GM12873 (cell line): ENCODE measurements at regions not wholly inside any gene's neighbourhood (a gene's known extent, or its start where the extent isn't known, plus 50 kb on each side); places are given as distances from the start of the nearest gene placed in this dataset.

Experiments
- CTCF ChIP-seq: IDR thresholded peaks from 2 replicates; pipeline ENCODE4 v1.5.1; 2012; ENCODE audit warnings: low read depth, mild to moderate bottlenecking, moderate library complexity, low read length, control low read depth; ENCODE audit not compliant: insufficient read depth; ENCODE audit errors: missing control alignments

GRCh38 chr2:5190023-5190422 is 502.2 kb upstream of the SOX11 start:
- TF ChIP-seq CTCF = no peak

GRCh38 chr2:5195636-5196035 is 496.5 kb upstream of the SOX11 start:
- TF ChIP-seq CTCF = no peak

DNA sequence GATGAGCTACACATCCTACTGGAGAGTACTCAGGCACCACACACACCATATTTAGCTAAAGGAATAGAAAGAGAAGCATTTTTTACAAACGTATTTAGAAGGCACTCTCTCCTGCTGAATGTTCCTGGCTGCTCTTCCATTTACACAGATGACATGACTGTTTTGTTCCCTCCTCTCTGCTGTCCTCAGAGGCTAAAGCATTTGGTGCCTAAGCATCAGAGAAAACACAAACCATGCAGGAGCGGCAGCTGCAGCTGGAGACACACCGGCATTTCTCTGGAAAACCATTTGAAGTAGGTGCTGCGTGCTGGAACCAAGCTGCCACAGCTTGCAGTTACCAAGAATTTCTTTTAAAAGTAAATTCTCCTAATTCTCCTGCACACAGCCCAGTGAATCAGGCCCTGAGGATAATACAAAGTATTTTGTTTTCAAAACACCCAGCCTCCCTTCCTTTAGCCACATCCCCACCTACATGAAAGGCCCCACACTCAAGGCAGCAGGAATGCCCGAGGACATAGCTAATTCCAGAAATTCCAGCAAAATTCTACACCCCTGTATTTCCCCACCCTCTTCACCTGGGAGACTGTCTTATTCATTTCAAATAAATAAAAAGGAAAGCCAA is 488.9 kb upstream of the SOX11 start:
- no peak for TF ChIP-seq CTCF

- no peak for TF ChIP-seq CTCF
Measured at GRCh38 chr2:5215989-5216607, 476.1 kb upstream of the SOX11 start.

DNA sequence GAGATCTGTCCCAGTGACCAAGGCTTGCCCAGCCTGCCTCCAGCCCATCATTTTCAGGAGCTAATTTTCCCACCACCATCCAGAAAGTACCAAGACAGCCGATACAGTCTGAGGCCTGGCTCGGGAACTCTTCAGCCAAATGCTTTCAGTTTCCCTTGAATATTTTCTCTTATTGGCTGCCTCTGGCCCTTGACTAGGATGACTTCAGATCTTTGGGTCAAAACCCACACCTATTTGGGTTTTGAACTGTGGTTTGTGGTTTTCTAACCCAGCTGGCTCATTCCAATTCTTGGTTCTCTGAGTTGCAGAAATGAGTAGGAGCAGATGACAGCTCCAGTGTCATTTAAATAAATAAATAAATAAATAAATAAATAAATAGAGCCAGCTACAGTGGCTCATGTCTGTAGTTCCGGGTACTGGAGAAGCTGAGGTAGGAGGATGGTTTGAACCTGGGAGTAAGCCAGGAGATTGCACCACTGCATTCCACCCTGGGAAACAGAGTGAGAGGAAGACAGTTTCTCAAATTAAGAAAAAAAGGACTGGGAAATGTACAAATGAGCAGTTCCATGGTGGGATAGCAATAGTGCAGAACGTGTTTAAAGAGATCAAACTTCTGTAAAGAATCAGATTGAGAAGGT is 465.0 kb upstream of the SOX11 start:
- TF ChIP-seq CTCF = no peak

DNA sequence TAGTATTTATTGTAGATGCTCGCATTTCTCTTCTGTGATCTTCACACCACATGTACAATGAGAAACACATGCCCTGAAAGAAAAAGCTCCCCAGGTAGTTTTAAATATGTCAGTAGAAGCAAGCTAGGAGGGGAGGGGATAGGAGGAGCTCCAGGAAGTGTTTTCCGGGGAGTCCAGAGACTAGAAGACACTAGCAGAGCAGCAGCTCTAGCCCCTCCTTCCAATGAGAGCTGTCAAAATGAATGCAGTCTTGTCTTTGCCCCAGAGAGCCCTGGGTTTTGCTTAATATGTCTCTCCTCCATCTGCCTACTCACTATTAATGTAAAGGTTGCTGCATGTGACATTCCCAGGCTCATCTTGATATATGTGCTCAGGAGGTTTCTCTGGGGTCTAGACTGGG is 462.6 kb upstream of the SOX11 start:
- no peak for TF ChIP-seq CTCF

DNA sequence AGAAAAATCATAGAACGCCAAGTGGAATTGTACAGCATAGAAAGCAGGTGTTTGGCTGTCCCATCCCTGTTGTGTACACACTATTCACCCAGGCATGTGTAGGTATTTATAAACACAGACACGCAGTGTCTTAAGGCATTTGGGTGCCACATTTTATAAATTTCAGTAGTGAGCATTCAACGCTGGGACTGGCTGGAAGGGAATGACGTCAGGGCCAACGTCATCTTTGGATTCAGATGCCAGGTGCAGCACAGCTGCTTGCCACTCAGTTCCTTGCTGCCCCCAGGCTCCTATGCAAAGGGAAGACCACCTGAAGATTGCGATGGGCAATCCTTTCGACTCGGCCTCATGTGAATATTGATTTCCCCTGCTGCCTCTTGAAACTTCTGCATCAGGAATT is 461.7 kb upstream of the SOX11 start:
- no peak for TF ChIP-seq CTCF
